GM12878 (cell line): ENCODE measurements at regions not wholly inside any gene's neighbourhood (a gene's known extent, or its start where the extent isn't known, plus 50 kb on each side); places are given as distances from the start of the nearest gene placed in this dataset.

Experiments used
- ATAC-seq: fragments of 200-7000 bp; cut with Tn5 transposase; 3 replicates; pipeline ENCODE4 v1.9.1; 2020; ENCODE audit warnings: mild to moderate bottlenecking, moderate library complexity
- BruUV-seq: library from RNA; stranded (reverse); fragments of 400-500 nt; replicated peaks from 2 replicates; lab custom pipeline; 2021; lab: Mats Ljungman, UMichigan
- CTCF ChIA-PET: fragments of 300-600 bp; sonication (Branson Sonifier 250); formaldehyde crosslinking; extraction: SDS; loops from one replicate; lab custom pipeline; 2021; ENCODE audit warnings: inconsistent platforms; lab: Yijun Ruan, JAX
- POLR2A ChIA-PET: fragments of 350-600 bp; formaldehyde crosslinking; extraction: SDS; loops from one replicate; lab custom pipeline; 2021; ENCODE audit warnings: inconsistent platforms; lab: Charles Lee
- RAD21 ChIA-PET: fragments of 300-600 bp; sonication (Branson Sonifier 250); formaldehyde crosslinking; loops from one replicate; lab custom pipeline; 2023; ENCODE audit warnings: antibody characterized with exemption; ENCODE audit not compliant: unreplicated experiment; lab: Charles Lee
- SMC1A ChIA-PET: fragments of 300-600 bp; sonication (Branson Sonifier 250); formaldehyde crosslinking; loops from one replicate; lab custom pipeline; 2023; ENCODE audit not compliant: unreplicated experiment, uncharacterized antibody; lab: Charles Lee
- DNase-seq: peaks from one replicate; pipeline ENCODE4 v3.0.0-alpha.2; 2011; ENCODE audit warnings: low read depth, low spot score
- FAIRE-seq: peaks from 3 replicates; lab custom pipeline; 2011; peaks lifted over from hg19 to GRCh38; lab: Jason Lieb, UNC
- H2AFZ ChIP-seq: 2 replicates; pipeline ENCODE4 v1.6.0; 2011; ENCODE audit warnings: low read depth, low read length, control low read depth; ENCODE audit not compliant: control insufficient read depth
- H3K27ac ChIP-seq: 2 replicates; pipeline ENCODE4 v1.5.1; 2011; ENCODE audit warnings: control low read depth; ENCODE audit not compliant: control insufficient read depth, insufficient read depth
- H3K27me3 ChIP-seq, 2 experiments: replicated peaks in 1 of 2; 2 replicates each; pipeline versions ENCODE4 v1.6.0 to v1.6.1; 2011; ENCODE audit warnings: low read length in 1 of 2; ENCODE audit not compliant: control insufficient read depth in 2 of 2, insufficient read depth in 2 of 2
- H3K36me3 ChIP-seq, 2 experiments: 2 replicates each; pipeline ENCODE4 v1.5.1; 2011; ENCODE audit warnings: low read length in 1 of 2; ENCODE audit not compliant: control insufficient read depth in 2 of 2, insufficient read depth in 2 of 2
- H3K4me1 ChIP-seq: 2 replicates; pipeline ENCODE4 v1.6.1; 2011; ENCODE audit warnings: mild to moderate bottlenecking, low read length, moderate library complexity, mixed read lengths; ENCODE audit not compliant: control insufficient read depth, insufficient read depth
- H3K4me2 ChIP-seq: 2 replicates; pipeline ENCODE4 v1.6.0; 2011; ENCODE audit warnings: control low read depth; ENCODE audit not compliant: control insufficient read depth, insufficient read depth
- H3K4me3 ChIP-seq: fragments of 200-600 bp; sonication (generic); 2 replicates; pipeline ENCODE4 v1.5.1; 2016
- H3K79me2 ChIP-seq: 2 replicates; pipeline ENCODE4 v1.6.0; 2011; ENCODE audit warnings: low read length; ENCODE audit not compliant: control insufficient read depth, insufficient read depth
- H3K9ac ChIP-seq: 2 replicates; pipeline ENCODE4 v1.8.0; 2011; ENCODE audit warnings: low read length, control low read depth, mixed read lengths; ENCODE audit not compliant: control insufficient read depth, insufficient read depth
- H3K9me3 ChIP-seq: replicated peaks from 3 replicates; pipeline ENCODE4 v1.5.1; 2011; ENCODE audit warnings: mild to moderate bottlenecking, low read length; ENCODE audit not compliant: control insufficient read depth, insufficient read depth
- H4K20me1 ChIP-seq: 2 replicates; pipeline ENCODE4 v1.6.0; 2011; ENCODE audit not compliant: control insufficient read depth, insufficient read depth
- BRCA1 ChIP-seq: IDR thresholded peaks from 2 replicates; pipeline ENCODE4 v1.6.1; 2011; ENCODE audit warnings: low read depth, low read length, improper control_type of control experiment
- CHD2 ChIP-seq: IDR thresholded peaks from 2 replicates; pipeline ENCODE4 v1.6.1; 2011; ENCODE audit warnings: low read depth, low read length, improper control_type of control experiment, borderline replicate concordance
- ESRRA ChIP-seq: IDR thresholded peaks from 2 replicates; pipeline ENCODE4 v1.6.1; 2012; ENCODE audit warnings: mild to moderate bottlenecking, low read length, improper control_type of control experiment
- IRF3 ChIP-seq: fragments of 450-650 bp; IDR thresholded peaks from 2 replicates; pipeline ENCODE4 v1.6.1; 2014; ENCODE audit warnings: mild to moderate bottlenecking
- KAT2A ChIP-seq: conservative IDR thresholded peaks from 2 replicates; pipeline ENCODE4 v1.6.1; 2011; ENCODE audit warnings: low read depth, low read length; ENCODE audit not compliant: control insufficient read depth
- NFXL1 ChIP-seq: fragments of 450-650 bp; IDR thresholded peaks from 2 replicates; pipeline ENCODE4 v1.6.1; 2017; ENCODE audit warnings: antibody characterized with exemption, mild to moderate bottlenecking, borderline replicate concordance
- POLR2AphosphoS2 ChIP-seq: IDR thresholded peaks from 2 replicates; pipeline ENCODE4 v1.6.1; 2011; ENCODE audit warnings: low read depth, mild to moderate bottlenecking, low read length, improper control_type of control experiment, moderate library complexity
- RAD21 ChIP-seq: IDR thresholded peaks from 2 replicates; pipeline ENCODE4 v1.6.1; 2011; ENCODE audit warnings: mild to moderate bottlenecking, low read depth, low read length, moderate library complexity; ENCODE audit not compliant: insufficient read depth
- RELB ChIP-seq: fragments of 450-650 bp; IDR thresholded peaks from 2 replicates; pipeline ENCODE4 v1.6.1; 2017; ENCODE audit warnings: low read depth, mild to moderate bottlenecking, moderate library complexity
- SMC3 ChIP-seq: IDR thresholded peaks from 2 replicates; pipeline ENCODE4 v1.6.1; 2011; ENCODE audit warnings: low read length, improper control_type of control experiment, borderline replicate concordance
- STAT1 ChIP-seq: fragments of 450-650 bp; conservative IDR thresholded peaks from 2 replicates; pipeline ENCODE4 v1.6.1; 2014; ENCODE audit warnings: antibody characterized with exemption, mild to moderate bottlenecking
- ZBED1 ChIP-seq: IDR thresholded peaks from 2 replicates; pipeline ENCODE4 v1.6.1; 2016; ENCODE audit warnings: borderline replicate concordance
- ZBTB4 ChIP-seq: fragments of 450-650 bp; formaldehyde crosslinking; IDR thresholded peaks from 2 replicates; pipeline ENCODE4 v1.4.0; 2022; ENCODE audit warnings: mild to moderate bottlenecking, moderate library complexity
- ZNF217 ChIP-seq: fragments of 450-650 bp; IDR thresholded peaks from 2 replicates; pipeline ENCODE4 v1.6.1; 2017; ENCODE audit warnings: antibody characterized with exemption, mild to moderate bottlenecking
- ZNF592 ChIP-seq: fragments of 450-650 bp; IDR thresholded peaks from 2 replicates; pipeline ENCODE4 v1.6.1; 2017; ENCODE audit warnings: mild to moderate bottlenecking, moderate library complexity
- WGBS: methylation state at CpG from one replicate; pipeline ENCODE4 v1.1.6; 2016; ENCODE audit warnings: low lambda C conversion rate; ENCODE audit not compliant: insufficient replicate concordance, insufficient coverage; ENCODE audit errors: missing lambda C conversion rate; 5-methylcytosine and 5-hydroxymethylcytosine counted together
- in situ Hi-C: fragments of 300-500 bp; cut with MboI; formaldehyde crosslinking; loops from 9 replicates; pipeline ENCODE4 v1.14.3; 2018; ENCODE audit warnings: mixed read lengths
- intact Hi-C: fragments of 100-400 bp; cut with micrococcal nuclease; formaldehyde crosslinking; loops from one replicate; pipeline ENCODE4 v1.14.2; 2022; ENCODE audit not compliant: unreplicated experiment

DNA sequence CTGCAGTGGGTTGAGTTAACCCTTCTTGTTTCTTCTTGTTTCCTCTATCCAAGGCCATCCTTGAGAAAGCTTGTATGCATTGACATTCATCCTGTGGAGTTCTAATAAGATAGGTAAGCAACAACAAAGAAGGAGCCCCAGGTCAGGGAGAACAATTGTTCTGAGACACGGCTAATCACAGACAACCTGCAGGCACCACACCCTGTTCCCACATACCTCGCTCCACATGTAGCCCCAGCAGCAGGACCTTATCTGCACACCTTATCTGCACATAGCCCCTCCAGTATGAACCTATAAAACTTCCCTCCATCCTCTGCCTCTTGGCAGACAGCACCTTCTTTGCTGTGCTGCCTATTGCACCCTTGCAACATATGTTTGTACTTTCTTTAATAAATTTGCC, 129.1 kb downstream of the MSL3 start:
- no peak for ATAC-seq
- Histone ChIP-seq H3K27me3 (no peaks in the 10 kb centered on the region), H3K27ac (no peak overlapping the region), H3K36me3 (no peaks in the 10 kb centered on the region), H4K20me1 (no peaks in the 10 kb centered on the region), H3K79me2 (no peaks in the 10 kb centered on the region), H3K9ac (no peak overlapping the region), H2AFZ (no peak overlapping the region), H3K4me2 (no peak overlapping the region), H3K4me3 (no peak overlapping the region), H3K9me3 (no peaks in the 10 kb centered on the region), H3K4me1 (no peaks in the 10 kb centered on the region)
- intact Hi-C loops = no loop called here
- no peak for FAIRE-seq
- ChIA-PET CTCF (no interaction called here), RAD21 (no interaction called here), SMC1A (no interaction called here), POLR2A (no interaction called here)
- DNase-seq = no peak
- TF ChIP-seq POLR2AphosphoS2 (no peak), ESRRA (no peak), STAT1 (no peak), CHD2 (no peak), ZNF217 (no peak), KAT2A (no peak), SMC3 (no peak), ZNF592 (no peak), BRCA1 (no peak), IRF3 (no peak), RELB (no peak), ZBED1 (no peak), ZBTB4 (no peak), NFXL1 (no peak), RAD21 (no peak)
- WGBS = 55% methylated on average over 2 of the region's 2 CpGs
- in situ Hi-C loops = no loop called here
- BruUV-seq = no TSS peak
